ENCODE measurements at regions not wholly inside any gene's neighbourhood (a gene's known extent, or its start where the extent isn't known, plus 50 kb on each side); places are given as distances from the start of the nearest gene placed in this dataset.

- no peak for DNase-seq
Measured at GRCh38 chr19:31611046-31611877, 262.0 kb upstream of the TSHZ3 start.

DNA sequence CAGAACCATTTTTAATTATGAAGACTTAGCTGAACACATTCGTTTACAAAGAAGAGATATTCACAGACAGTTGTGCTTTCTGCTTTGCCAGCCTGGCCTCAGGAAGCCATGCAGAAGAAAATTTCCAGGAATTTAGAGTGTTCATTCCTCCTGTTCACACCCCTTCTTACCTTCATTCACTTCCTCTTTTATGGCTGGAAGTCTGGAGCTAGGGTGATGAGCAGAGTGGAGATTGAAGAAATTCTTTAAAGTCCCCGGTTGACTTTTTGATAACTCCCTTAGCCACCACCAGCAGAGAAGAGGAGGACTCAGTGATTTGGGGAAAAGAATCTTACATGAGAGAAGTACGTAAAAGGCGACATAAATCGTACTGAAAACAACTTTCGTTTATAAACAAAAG, 263.6 kb upstream of the TSHZ3 start:
- no peak for DNase-seq

GRCh38 chr19:31613683-31614219, 264.5 kb upstream of the TSHZ3 start:
- no peak for DNase-seq

DNA sequence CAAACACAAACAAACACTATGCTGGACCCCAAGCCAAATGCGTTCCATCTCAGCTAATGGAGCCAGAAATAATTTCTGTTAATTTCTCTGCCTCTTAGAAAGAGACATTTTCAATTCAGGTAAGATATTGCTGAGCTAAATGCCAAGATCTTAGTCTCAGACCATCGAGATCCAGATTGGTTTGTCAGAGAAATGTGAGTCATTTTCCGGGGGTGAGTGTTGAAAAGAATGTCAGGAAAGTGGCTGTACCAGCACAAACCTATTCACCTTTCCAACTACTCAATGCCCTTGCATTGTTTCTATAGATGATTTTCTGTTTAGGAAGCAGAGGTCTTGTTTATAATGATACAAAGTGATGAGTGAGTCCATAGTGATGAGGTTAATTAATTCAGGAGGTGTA, 266.8 kb upstream of the TSHZ3 start:
- DNase-seq, result no peak

DNA sequence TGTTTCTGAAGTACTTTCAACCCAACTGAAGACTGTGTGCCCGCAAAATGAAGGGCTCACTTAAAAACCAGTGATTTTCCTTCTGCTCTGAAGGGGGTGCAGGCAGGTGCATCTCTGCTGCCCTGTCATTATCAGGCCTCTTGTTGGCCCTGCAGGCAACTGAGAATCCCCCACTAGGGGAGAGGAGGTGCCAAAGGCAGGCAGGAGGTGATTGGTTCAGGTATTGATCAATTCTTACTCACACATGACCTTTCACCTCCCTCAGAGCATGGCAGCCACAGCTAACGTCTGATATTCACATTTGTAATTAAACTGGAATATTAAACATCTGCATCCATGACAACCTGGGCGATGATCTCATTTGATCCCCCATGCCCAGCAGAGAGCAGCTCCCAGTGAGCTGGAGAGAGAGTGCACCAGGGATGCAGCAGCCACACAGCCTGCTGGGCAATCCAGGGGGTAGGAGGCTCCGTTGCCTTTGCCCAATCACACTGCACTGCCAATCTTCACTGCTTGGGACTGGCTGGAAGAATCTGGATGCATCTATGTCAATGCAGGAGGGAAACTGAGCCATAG, 267.9 kb upstream of the TSHZ3 start:
- DNase-seq, result no peak

- no peak for DNase-seq
Measured at GRCh38 chr19:31625056-31625455, 275.8 kb upstream of the TSHZ3 start.

DNA sequence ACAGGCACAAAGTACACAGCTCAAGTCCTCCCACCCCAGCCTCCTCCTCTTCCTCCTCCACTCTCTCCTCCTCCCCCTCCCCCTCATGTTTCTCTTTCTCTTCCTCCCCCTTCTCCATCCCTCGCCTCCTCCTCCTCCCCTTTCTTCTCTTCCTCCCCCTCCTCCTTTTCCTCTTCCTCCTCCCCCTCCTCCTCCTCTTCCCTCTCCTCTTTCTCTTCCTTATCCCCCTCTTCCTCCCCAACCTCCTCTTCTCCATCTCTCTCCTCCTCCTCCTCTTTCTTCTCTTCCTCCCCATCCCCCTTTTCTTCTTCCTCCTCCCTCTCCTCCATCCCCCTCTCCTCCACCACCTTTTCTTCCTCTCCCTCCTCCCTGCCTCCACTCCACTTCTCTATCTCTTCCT, 276.3 kb upstream of the TSHZ3 start:
- no peak for DNase-seq

- no peak for DNase-seq
Measured at GRCh38 chr19:31626941-31627340, 277.7 kb upstream of the TSHZ3 start.

DNA sequence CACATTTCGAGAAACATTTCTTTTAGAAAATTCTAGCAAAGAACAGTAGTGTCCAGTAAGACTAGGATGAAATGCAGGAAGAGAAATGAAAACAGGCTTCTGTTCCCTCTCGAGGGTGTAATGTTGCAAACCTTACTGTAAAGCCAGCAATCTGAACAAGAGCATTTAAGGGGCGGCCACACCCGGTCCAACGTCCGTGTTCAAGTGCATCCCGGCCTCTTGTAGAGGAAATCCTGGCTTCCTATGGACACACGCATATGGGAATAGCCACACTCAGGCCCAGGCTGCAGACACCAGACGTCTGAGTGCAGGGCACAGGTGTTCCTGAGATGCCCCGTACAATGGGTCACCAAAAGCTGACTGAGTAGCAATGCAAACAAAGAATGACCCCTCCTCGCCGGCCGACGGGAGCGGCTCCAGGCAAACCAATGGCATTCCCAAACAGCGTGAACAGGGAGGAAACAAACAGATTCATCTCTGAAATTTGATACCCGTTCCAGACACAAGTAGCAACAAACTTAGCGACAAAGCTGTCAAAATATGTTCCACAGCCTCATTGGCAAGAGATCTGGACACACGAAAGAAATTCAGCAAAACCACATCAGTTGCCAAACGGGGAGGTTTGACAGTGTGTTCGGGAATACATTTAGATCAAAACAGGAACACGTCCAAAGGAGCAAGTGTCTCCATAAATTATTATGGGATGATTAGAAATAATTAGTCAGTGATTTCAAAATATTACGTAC, 278.6 kb upstream of the TSHZ3 start:
- no peak for DNase-seq

GRCh38 chr19:31629579-31630363, 280.5 kb upstream of the TSHZ3 start:
- DNase-seq, result no peak

DNA sequence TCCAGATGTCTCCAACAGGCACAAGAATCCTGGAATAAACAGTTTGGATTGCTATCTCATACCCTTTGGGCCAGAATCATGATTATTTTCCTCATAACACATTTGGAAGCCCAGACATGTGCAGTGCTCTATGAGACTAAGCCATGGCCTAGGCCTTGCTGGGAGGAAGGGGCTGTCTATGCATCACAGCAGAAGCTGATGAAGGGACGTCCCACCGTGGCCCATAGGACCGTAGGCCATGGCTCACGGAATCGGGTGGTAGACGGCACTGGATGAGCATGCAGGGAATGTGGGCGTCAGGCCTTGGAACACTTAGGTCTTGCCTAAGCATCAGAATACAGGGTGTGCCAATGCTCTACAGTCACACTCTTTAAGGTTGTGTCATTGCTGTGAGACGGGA, 283.8 kb upstream of the TSHZ3 start:
- DNase-seq, result no peak

DNA sequence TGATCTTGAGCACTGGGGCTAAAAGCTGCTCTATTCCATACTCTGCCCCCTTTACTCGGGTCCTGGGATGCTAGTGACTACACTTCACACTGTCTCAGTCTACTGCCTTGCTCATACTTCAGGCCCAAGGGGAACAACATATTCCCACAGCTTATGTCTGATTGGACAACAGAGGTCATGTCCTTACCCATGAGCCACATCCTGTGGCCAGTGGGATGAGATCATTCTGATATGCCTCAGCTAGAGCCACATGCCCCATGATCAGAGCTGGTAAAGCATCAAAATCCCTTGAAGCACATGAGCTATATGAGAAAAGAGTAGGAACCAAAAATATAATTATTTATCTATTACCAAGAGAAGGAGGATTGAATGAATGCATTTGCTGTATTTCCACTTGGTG, 290.1 kb upstream of the TSHZ3 start:
- no peak for DNase-seq

DNA sequence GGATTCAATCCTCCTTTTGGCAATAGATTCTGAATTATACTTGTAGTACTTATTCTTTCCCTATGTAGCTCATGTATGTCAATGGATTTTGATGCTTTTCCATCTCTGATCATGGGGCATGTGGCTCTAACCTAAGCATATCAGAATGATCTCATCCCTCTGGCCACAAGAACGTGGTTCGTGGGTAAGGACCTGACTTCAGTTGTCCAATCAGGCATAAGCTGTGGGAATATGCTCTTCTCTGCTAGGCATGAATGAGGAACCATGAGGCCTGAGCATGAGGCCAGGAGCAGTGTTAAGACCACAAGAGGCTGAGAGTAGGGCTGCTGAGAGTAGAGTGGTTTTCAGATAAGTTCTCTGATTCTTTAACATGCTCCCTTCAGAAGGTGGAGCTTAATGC, 292.4 kb upstream of the TSHZ3 start:
- no peak for DNase-seq

GRCh38 chr19:31648347-31648746, 299.1 kb upstream of the TSHZ3 start:
- DNase-seq, result no peak

- no peak for DNase-seq
Measured at GRCh38 chr19:31656507-31656906, 307.3 kb upstream of the TSHZ3 start.

DNA sequence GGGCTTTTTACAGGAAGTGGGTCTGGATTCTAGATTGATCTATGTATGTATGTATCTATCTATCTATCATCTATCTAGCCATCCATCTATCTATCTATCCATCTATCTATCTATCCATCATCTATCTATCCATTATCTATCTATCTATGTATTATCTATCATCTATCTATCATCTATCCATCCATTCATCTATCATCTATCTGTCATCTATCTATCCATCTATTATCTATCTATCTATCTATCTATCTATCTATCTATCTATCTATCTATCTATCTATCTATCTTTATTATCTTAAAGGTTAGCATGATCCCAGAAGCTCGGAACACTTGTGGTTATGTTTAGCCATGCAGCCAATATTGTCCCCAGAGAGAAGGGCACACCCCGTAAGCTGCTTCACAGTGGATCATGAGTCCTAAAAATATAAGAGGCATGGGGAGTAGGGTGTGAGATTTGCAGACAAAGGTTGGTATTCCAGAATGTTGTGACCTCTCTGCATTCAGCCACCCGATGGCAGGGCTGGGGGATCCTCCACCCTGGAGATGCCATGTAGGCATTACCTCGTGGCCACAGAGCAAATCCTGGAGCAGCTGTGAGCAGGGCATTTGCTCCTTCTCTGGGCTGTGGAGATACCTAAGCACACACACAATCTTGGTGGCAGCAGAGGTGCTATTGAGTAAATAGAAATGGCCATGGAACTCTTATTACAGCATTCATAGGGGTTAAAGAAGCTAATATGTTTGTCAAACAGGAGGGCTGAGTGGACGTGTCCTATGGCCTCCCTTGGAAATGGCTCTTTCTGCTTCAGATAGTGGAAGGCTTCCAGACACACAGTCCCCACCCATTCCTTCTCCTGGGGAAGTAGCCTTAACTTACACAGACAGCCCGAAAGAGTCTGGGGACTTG, 310.0 kb upstream of the TSHZ3 start:
- DNase-seq, result no peak

- DNase-seq, result no peak
Measured at GRCh38 chr19:31659897-31660210, 310.6 kb upstream of the TSHZ3 start.

- no peak for DNase-seq
Measured at GRCh38 chr19:31664096-31664495, 314.9 kb upstream of the TSHZ3 start.

DNA sequence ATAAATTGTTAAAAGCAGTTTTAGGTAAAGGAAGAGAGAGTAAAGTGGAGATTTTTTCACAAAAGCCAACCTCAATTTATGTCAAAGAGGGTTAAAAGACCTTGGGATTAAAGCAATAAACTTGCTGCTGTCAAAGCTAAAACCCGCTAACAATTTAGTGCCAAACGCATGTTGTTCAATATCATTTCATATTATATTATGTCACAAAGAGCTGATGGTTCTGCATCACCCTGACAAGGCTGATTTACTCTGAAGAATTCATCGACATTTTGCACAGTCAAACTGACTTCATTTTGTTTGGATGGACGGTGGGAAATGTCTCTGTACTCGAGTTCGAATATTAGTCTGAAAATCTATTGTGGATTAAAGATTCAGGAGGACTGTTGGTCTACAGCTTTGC, 315.8 kb upstream of the TSHZ3 start:
- DNase-seq, result no peak

DNA sequence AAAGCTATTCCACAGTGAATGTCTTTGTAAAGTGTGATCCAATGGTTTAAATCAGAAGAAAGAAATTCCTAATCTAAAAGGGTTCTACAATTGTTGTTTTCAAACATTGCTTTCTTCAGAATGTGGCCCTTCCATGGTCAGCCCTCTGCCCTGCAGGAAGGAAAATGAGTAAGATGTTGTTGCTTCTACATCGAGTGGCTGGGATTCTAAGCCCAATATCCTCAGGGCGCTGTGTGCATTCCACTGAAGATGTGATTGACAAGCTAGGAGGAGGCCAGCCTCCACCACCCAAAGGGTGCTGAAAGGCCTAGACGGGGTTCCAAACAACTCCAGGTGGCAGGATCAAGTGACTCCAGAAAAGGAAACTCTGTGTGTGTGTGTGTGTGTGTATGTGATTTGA, 316.9 kb upstream of the TSHZ3 start:
- no peak for DNase-seq

GRCh38 chr19:31667106-31667505, 317.9 kb upstream of the TSHZ3 start:
- DNase-seq, result no peak

GRCh38 chr19:31668921-31669320, 319.7 kb upstream of the TSHZ3 start:
- no peak for DNase-seq
